OCI-LY7 (cell line): ENCODE measurements at regions not wholly inside any gene's neighbourhood (a gene's known extent, or its start where the extent isn't known, plus 50 kb on each side); places are given as distances from the start of the nearest gene placed in this dataset.

Experiments used
- BruUV-seq: library from RNA; stranded (reverse); fragments of 400-500 nt; replicated peaks from 2 replicates; lab custom pipeline; 2021; lab: Mats Ljungman, UMichigan
- CTCF ChIA-PET: fragments of 300-600 bp; sonication (Branson Sonifier 250); formaldehyde crosslinking; loops from one replicate; lab custom pipeline; 2022; ENCODE audit warnings: antibody characterized with exemption; ENCODE audit not compliant: unreplicated experiment; lab: Charles Lee
- POLR2A ChIA-PET: fragments of 300-600 bp; sonication (Branson Sonifier 250); formaldehyde crosslinking; loops from one replicate; lab custom pipeline; 2022; ENCODE audit warnings: antibody characterized with exemption; lab: Charles Lee
- DNase-seq: peaks from one replicate; pipeline ENCODE4 v3.0.0-alpha.2; 2015; ENCODE audit warnings: low spot score
- H2AFZ ChIP-seq: fragments of 200-600 bp; sonication (generic), shearing (Covaris generic); 2 replicates; pipeline ENCODE4 v1.6.1; 2014; ENCODE audit warnings: mild to moderate bottlenecking, antibody characterized with exemption, low read length, moderate library complexity
- H3K27ac ChIP-seq: fragments of 200-600 bp; sonication (generic); 2 replicates; pipeline ENCODE4 v1.5.1; 2014; ENCODE audit warnings: mixed run types, low read depth, mild to moderate bottlenecking, moderate library complexity, low read length, inconsistent platforms; ENCODE audit not compliant: poor library complexity, severe bottlenecking
- H3K36me3 ChIP-seq: fragments of 200-600 bp; sonication (generic); 2 replicates; pipeline ENCODE4 v1.6.1; 2014; ENCODE audit warnings: mild to moderate bottlenecking, antibody characterized with exemption, low read length, moderate library complexity, mixed read lengths; ENCODE audit not compliant: insufficient read depth
- H3K4me1 ChIP-seq: fragments of 200-600 bp; sonication (generic); 2 replicates; pipeline ENCODE4 v1.5.1; 2014; ENCODE audit warnings: mild to moderate bottlenecking, low read length; ENCODE audit not compliant: insufficient read depth, poor library complexity, severe bottlenecking
- H3K4me2 ChIP-seq: fragments of 200-600 bp; sonication (generic); 2 replicates; pipeline ENCODE4 v1.6.1; 2014; ENCODE audit warnings: mild to moderate bottlenecking, low read length
- H3K4me3 ChIP-seq: fragments of 200-600 bp; sonication (generic); 2 replicates; pipeline ENCODE4 v1.5.1; 2014; ENCODE audit warnings: mild to moderate bottlenecking, low read depth, low read length; ENCODE audit not compliant: poor library complexity, severe bottlenecking
- H3K79me2 ChIP-seq: fragments of 200-600 bp; sonication (generic); 2 replicates; pipeline ENCODE4 v1.6.1; 2016; ENCODE audit warnings: low read depth, mild to moderate bottlenecking, low read length, moderate library complexity, mixed read lengths; ENCODE audit not compliant: insufficient read depth
- H3K9me2 ChIP-seq: fragments of 200-600 bp; sonication (generic); 2 replicates; pipeline ENCODE4 v1.6.1; 2016; ENCODE audit warnings: mild to moderate bottlenecking, low read length, mixed read lengths; ENCODE audit not compliant: insufficient read depth
- H3K9me3 ChIP-seq: fragments of 200-600 bp; sonication (generic); 2 replicates; pipeline ENCODE4 v1.6.1; 2014; ENCODE audit warnings: mild to moderate bottlenecking, mixed run types, low read length, mixed read lengths
- H4K20me1 ChIP-seq: fragments of 200-600 bp; sonication (generic); 2 replicates; pipeline ENCODE4 v1.6.1; 2014; ENCODE audit warnings: mild to moderate bottlenecking, antibody characterized with exemption, low read length, moderate library complexity, mixed read lengths; ENCODE audit not compliant: insufficient read depth
- EZH2phosphoT487 ChIP-seq: fragments of 200-600 bp; sonication (generic); IDR thresholded peaks from 2 replicates; pipeline ENCODE4 v1.6.1; 2018; ENCODE audit warnings: low read depth, borderline replicate concordance, mild to moderate bottlenecking, mixed run types, antibody characterized with exemption, low read length, moderate library complexity, mixed read lengths
- intact Hi-C: fragments of 100-400 bp; cut with micrococcal nuclease; formaldehyde crosslinking; loops from one replicate; pipeline ENCODE4 v1.10.0; 2022; ENCODE audit not compliant: unreplicated experiment
- TF ChIP-seq, protein P1 (sequence below): fragments of 200-600 bp; sonication (generic); conservative IDR thresholded peaks from 2 replicates; pipeline ENCODE4 v1.5.1; 2014; ENCODE audit warnings: mild to moderate bottlenecking, antibody characterized with exemption, low read length, moderate library complexity, mixed read lengths

GRCh38 chr10:88103576-88103975 lies 240.2 kb downstream of the PTEN start:
- Histone ChIP-seq H3K9me3 (no peaks in the 10 kb centered on the region), H3K36me3 (no peaks in the 10 kb centered on the region), H3K4me2 (no peak overlapping the region), H3K9me2 (no peaks in the 10 kb centered on the region), H3K79me2 (no peaks in the 10 kb centered on the region), H3K4me3 (no peak overlapping the region), H3K27ac (no peak overlapping the region), H2AFZ (0 out of 2 replicates have a peak overlapping the region, but pooled peaks have one; percentile 65), H3K4me1 (peaks cover 51% of the 10 kb centered on the region), H4K20me1 (no peaks in the 10 kb centered on the region)
- no TSS peak for BruUV-seq
- TF ChIP-seq, protein P1, sequence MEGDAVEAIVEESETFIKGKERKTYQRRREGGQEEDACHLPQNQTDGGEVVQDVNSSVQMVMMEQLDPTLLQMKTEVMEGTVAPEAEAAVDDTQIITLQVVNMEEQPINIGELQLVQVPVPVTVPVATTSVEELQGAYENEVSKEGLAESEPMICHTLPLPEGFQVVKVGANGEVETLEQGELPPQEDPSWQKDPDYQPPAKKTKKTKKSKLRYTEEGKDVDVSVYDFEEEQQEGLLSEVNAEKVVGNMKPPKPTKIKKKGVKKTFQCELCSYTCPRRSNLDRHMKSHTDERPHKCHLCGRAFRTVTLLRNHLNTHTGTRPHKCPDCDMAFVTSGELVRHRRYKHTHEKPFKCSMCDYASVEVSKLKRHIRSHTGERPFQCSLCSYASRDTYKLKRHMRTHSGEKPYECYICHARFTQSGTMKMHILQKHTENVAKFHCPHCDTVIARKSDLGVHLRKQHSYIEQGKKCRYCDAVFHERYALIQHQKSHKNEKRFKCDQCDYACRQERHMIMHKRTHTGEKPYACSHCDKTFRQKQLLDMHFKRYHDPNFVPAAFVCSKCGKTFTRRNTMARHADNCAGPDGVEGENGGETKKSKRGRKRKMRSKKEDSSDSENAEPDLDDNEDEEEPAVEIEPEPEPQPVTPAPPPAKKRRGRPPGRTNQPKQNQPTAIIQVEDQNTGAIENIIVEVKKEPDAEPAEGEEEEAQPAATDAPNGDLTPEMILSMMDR: no peak
- TF ChIP-seq EZH2phosphoT487: no peak
- POLR2A ChIA-PET: interaction anchor here (0.5 kb wide), 1 partner anchor 12 kb away, joined by 3 read pairs; no protein-coding TSS in a partner anchor
- intact Hi-C loops: no loop called here
- CTCF ChIA-PET: no interaction called here
- DNase-seq: no peak

GRCh38 chr10:88104223-88104622 lies 240.8 kb downstream of the PTEN start:
- H2AFZ ChIP-seq: peak overlapping the region; percentile 65; the same call in 1 of the 2 replicates
- no peaks in the 10 kb centered on the region for H3K79me2 ChIP-seq
- DNase-seq: no peak
- TF ChIP-seq, protein P1: no peak
- TF ChIP-seq EZH2phosphoT487: no peak
- H3K36me3 ChIP-seq: peaks cover under 1% of the 10 kb centered on the region; the same call in 1 of the 2 replicates
- peak overlapping the region; percentile 13; the same call in 1 of the 2 replicates for H3K4me2 ChIP-seq
- H3K4me1 ChIP-seq: peaks cover 57% of the 10 kb centered on the region
- intact Hi-C loops: no loop called here
- POLR2A ChIA-PET: no interaction called here
- no TSS peak for BruUV-seq
- CTCF ChIA-PET: no interaction called here
- peaks cover 4% of the 10 kb centered on the region; the same call in 1 of the 2 replicates for H3K9me3 ChIP-seq
- no peaks in the 10 kb centered on the region for H4K20me1 ChIP-seq
- H3K4me3 ChIP-seq: no peak overlapping the region
- H3K27ac ChIP-seq: no peak overlapping the region
- no peaks in the 10 kb centered on the region for H3K9me2 ChIP-seq

DNA sequence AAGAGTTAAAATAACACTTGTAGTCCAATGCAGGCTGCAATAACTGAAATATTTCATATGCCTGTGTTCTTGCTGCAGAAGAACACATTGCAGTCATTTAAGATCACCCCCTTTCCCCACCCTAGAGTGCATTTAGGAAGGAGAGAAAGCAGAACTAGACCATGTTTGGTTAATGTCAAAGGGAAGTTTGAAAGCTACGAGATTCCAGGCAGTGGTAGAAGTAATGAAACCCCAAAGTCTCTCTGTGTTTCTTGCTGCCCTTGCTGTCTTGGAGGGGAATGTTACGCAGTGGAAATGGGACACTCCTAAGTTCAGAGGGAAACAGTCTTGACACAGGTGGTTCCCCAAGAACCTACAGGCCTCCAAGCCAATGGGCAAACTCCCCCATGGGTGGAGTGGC lies 242.9 kb downstream of the PTEN start:
- H3K36me3 ChIP-seq: peaks cover 13% of the 10 kb centered on the region
- no peaks in the 10 kb centered on the region for H4K20me1 ChIP-seq
- ChIA-PET POLR2A (interaction anchor here (0.6 to 4.5 kb wide), 13 partner anchors 7 to 320 kb away, joined by 3 to 56 read pairs (median 4); partner anchors contain the start of genes KLLN and PTEN), CTCF (no interaction called here)
- peak; percentile 59 for DNase-seq
- H3K9me3 ChIP-seq: peaks cover 14% of the 10 kb centered on the region
- intact Hi-C loops: loop anchor here (5.0 kb wide), 1 partner anchor 79 kb away; no protein-coding TSS in a partner anchor
- no TSS peak for BruUV-seq
- no peak for TF ChIP-seq EZH2phosphoT487
- TF ChIP-seq, protein P1: no peak
- no peaks in the 10 kb centered on the region for H3K9me2 ChIP-seq
- no peaks in the 10 kb centered on the region for H3K79me2 ChIP-seq
- peak overlapping the region; percentile 96 for H2AFZ ChIP-seq
- peak overlapping the region; percentile 56 for H3K4me2 ChIP-seq
- peak overlapping the region; percentile 6 for H3K4me3 ChIP-seq
- H3K4me1 ChIP-seq: peaks cover 76% of the 10 kb centered on the region
- H3K27ac ChIP-seq: peak overlapping the region; percentile 96
